Natural killer cell (primary cell): ENCODE measurements at regions not wholly inside any gene's neighbourhood (a gene's known extent, or its start where the extent isn't known, plus 50 kb on each side); places are given as distances from the start of the nearest gene placed in this dataset.

ENCODE experiments used
- ATAC-seq, 3 donors: fragments of 150-1000 bp in 2 of 3; fragments of 200-7000 bp in 1 of 3; cut with Tn5 transposase; 1 replicate in 1 of 3; 2 replicates in 2 of 3; pipeline ENCODE4 v1.10.0; 2021; ENCODE audit warnings: mild to moderate bottlenecking in 2 of 3, moderate library complexity in 2 of 3
- DNase-seq, 2 donors: peaks; one replicate each; pipeline versions ENCODE4 v3.0.0 to v3.0.0-alpha.2; 2013 to 2021; ENCODE audit warnings: mixed read lengths in 1 of 2
- H3K27ac ChIP-seq: one replicate; pipeline ENCODE4 v1.5.1; 2013; ENCODE audit warnings: mild to moderate bottlenecking, low read length
- H3K27me3 ChIP-seq: one replicate; pipeline ENCODE4 v1.6.1; 2013; ENCODE audit warnings: low read length; ENCODE audit not compliant: control insufficient read depth, insufficient read depth
- H3K36me3 ChIP-seq: one replicate; pipeline ENCODE4 v1.6.1; 2013; ENCODE audit warnings: low read length; ENCODE audit not compliant: control insufficient read depth, insufficient read depth
- H3K4me1 ChIP-seq: one replicate; pipeline ENCODE4 v1.6.1; 2013; ENCODE audit warnings: low read length; ENCODE audit not compliant: control insufficient read depth, insufficient read depth
- H3K4me3 ChIP-seq: one replicate; pipeline ENCODE4 v1.5.1; 2013; ENCODE audit warnings: low read length
- H3K9me3 ChIP-seq: one replicate; pipeline ENCODE4 v1.6.1; 2013; ENCODE audit warnings: low read length; ENCODE audit not compliant: control insufficient read depth, insufficient read depth
- H3K27ac Mint-ChIP-seq, 2 donors: one replicate each; pipeline ENCODE4 v1.8.0; 2022; ENCODE audit warnings: mild to moderate bottlenecking in 2 of 2, mixed read lengths in 2 of 2, moderate library complexity in 1 of 2
- H3K27me3 Mint-ChIP-seq, 2 donors: one replicate each; pipeline ENCODE4 v1.8.0; 2022; ENCODE audit warnings: low read depth in 2 of 2, mixed read lengths in 2 of 2
- H3K36me3 Mint-ChIP-seq: one replicate; pipeline ENCODE4 v1.8.0; 2022; ENCODE audit warnings: mixed read lengths
- H3K4me1 Mint-ChIP-seq, 2 donors: one replicate each; pipeline ENCODE4 v1.8.0; 2022; ENCODE audit warnings: mixed read lengths in 2 of 2
- H3K4me3 Mint-ChIP-seq: one replicate; pipeline ENCODE4 v1.8.0; 2022; ENCODE audit warnings: mild to moderate bottlenecking, moderate library complexity, mixed read lengths
- H3K9me3 Mint-ChIP-seq, 2 donors: one replicate each; pipeline ENCODE4 v1.8.0; 2022; ENCODE audit warnings: mixed read lengths in 2 of 2
- WGBS: methylation state at CpG from one replicate; pipeline ENCODE4 v1.1.7; 2013; ENCODE audit warnings: missing lambda C conversion rate; ENCODE audit not compliant: insufficient coverage; 5-methylcytosine and 5-hydroxymethylcytosine counted together
- intact Hi-C: fragments of 100-400 bp; cut with micrococcal nuclease; formaldehyde crosslinking; loops from one replicate; pipeline ENCODE4 v1.14.2; 2022
- TF ChIP-seq, protein P1 (sequence below): fragments of 200-600 bp; IDR thresholded peaks from one replicate; pipeline ENCODE4 v1.8.0; 2022; ENCODE audit warnings: antibody characterized with exemption

DNA sequence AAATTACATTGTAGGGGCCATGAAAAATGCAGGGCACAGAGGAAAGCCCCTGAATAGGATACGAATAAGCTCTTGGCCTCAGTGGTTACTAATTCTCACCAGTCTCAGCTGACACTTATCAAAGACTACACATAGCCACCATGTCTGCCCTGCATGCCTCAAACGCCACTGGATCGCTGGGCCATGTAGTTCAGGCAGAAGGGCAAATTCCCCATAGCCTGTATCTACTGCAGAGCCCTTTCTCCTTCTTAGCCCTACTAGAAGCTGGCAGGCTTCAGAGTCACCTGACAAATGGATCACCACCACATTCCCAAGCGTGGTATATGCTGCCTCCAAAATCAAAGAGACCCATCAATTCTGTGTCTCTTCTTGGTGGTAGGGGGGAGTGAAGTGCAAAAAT lies 177.4 kb downstream of the MINAR1 start:
- intact Hi-C loops = no loop called here
- no peaks in the 10 kb centered on the region for H3K36me3 Mint-ChIP-seq
- WGBS = 89% methylated on average over 4 of the region's 4 CpGs

DNA sequence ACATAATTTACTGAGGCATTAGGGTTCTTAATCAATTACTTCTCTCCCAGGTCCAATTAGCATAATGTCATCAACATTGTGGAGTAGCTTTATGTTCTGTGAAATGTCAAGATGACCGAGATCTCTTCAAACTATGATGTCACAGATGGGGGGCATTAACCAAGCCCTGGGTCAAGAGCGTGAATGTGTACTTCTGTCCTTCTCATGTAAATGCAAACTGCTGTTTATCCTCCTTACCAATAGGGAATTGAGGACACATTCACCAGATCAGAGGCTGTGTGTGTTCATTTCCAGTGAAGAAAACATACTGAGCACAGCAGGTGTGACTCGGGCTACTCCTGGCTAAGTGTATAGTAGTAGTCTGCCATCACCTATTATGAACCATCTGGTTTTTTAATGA lies 177.9 kb downstream of the MINAR1 start:
- no peaks in the 10 kb centered on the region for H3K9me3 ChIP-seq
- H3K27ac Mint-ChIP-seq = no peak overlapping the region
- H3K27me3 Mint-ChIP-seq = peaks cover 8 to 10% of the 10 kb centered on the region in 2 donors
- TF ChIP-seq, protein P1, sequence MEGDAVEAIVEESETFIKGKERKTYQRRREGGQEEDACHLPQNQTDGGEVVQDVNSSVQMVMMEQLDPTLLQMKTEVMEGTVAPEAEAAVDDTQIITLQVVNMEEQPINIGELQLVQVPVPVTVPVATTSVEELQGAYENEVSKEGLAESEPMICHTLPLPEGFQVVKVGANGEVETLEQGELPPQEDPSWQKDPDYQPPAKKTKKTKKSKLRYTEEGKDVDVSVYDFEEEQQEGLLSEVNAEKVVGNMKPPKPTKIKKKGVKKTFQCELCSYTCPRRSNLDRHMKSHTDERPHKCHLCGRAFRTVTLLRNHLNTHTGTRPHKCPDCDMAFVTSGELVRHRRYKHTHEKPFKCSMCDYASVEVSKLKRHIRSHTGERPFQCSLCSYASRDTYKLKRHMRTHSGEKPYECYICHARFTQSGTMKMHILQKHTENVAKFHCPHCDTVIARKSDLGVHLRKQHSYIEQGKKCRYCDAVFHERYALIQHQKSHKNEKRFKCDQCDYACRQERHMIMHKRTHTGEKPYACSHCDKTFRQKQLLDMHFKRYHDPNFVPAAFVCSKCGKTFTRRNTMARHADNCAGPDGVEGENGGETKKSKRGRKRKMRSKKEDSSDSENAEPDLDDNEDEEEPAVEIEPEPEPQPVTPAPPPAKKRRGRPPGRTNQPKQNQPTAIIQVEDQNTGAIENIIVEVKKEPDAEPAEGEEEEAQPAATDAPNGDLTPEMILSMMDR = no peak
- H3K9me3 Mint-ChIP-seq = no peaks in the 10 kb centered on the region
- no peaks in the 10 kb centered on the region for H3K36me3 Mint-ChIP-seq
- intact Hi-C loops = no loop called here
- no peak for DNase-seq
- no peak overlapping the region for H3K4me3 ChIP-seq
- 85% methylated on average over 2 of the region's 3 CpGs for WGBS
- H3K27me3 ChIP-seq = no peaks in the 10 kb centered on the region
- no peak overlapping the region for H3K27ac ChIP-seq
- H3K4me1 ChIP-seq = no peaks in the 10 kb centered on the region
- no peak overlapping the region for H3K4me3 Mint-ChIP-seq
- ATAC-seq = no peak
- no peaks in the 10 kb centered on the region for H3K36me3 ChIP-seq
- no peaks in the 10 kb centered on the region for H3K4me1 Mint-ChIP-seq

More for the DNA sequence above, 177.4 kb downstream of the MINAR1 start:
- Histone ChIP-seq H3K27me3 (no peaks in the 10 kb centered on the region), H3K4me3 (no peak overlapping the region), H3K36me3 (no peaks in the 10 kb centered on the region), H3K4me1 (no peaks in the 10 kb centered on the region), H3K9me3 (no peaks in the 10 kb centered on the region), H3K27ac (no peak overlapping the region)
- Mint-ChIP-seq H3K9me3 (no peaks in the 10 kb centered on the region), H3K27ac (no peak overlapping the region), H3K4me1 (no peaks in the 10 kb centered on the region), H3K27me3 (peaks cover 8 to 14% of the 10 kb centered on the region in 2 donors), H3K4me3 (no peak overlapping the region)
- ATAC-seq (no peak), DNase-seq (no peak)
- TF ChIP-seq, protein P1 = no peak

DNA sequence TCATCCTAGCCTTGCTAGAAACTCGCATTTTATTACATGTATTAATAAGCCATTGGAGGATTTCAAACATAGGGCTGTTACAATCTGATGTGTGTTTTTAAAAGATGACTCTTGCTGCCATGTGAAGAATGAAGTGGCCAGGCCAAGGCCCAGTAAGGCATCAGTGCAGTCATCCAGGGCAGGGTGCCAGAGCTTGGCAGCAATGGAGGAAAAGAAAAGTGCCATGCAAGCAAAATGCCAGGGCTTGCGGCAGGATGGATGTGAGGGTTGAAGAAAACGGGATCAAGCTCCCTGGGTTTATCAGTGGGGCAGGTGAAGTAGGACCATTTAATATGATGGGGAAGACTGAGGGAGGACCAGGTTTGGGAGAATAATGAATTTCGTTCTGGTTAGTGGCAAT lies 183.6 kb downstream of the MINAR1 start:
- Histone ChIP-seq H3K4me1 (no peaks in the 10 kb centered on the region), H3K27me3 (no peaks in the 10 kb centered on the region), H3K27ac (no peak overlapping the region), H3K4me3 (no peak overlapping the region), H3K36me3 (no peaks in the 10 kb centered on the region), H3K9me3 (no peaks in the 10 kb centered on the region)
- Mint-ChIP-seq H3K36me3 (no peaks in the 10 kb centered on the region), H3K27me3 (peaks cover 3 to 7% of the 10 kb centered on the region in 2 donors), H3K4me1 (no peaks in the 10 kb centered on the region), H3K9me3 (no peaks in the 10 kb centered on the region), H3K4me3 (no peak overlapping the region), H3K27ac (no peak overlapping the region)
- intact Hi-C loops = no loop called here
- WGBS = 84% methylated on average over 4 of the region's 4 CpGs
- ATAC-seq (no peak), DNase-seq (no peak)
- TF ChIP-seq, protein P1 = no peak

DNA sequence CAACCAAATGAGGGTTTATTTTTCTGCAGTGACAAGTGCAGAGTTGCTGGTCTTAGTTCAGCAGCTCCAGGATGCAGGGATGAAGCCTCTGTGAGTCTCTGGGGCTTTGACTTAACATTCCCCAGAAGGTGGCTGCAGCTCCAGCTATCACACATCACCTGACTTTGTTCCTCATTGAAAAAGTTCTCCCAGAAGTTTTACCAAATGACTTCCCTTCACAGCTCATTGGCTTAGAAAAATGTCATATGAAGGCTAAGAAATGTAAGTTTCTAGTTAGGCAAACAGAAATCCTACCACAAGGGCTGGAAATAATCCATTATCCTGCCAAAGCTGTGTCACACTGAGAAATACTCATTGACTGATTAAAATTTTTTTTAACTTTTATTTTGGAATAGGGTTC lies 184.9 kb downstream of the MINAR1 start:
- H3K27ac Mint-ChIP-seq = no peak overlapping the region
- H3K36me3 Mint-ChIP-seq = no peaks in the 10 kb centered on the region
- H3K27me3 Mint-ChIP-seq = peaks cover 4 to 7% of the 10 kb centered on the region in 2 donors
- no peaks in the 10 kb centered on the region for H3K9me3 ChIP-seq
- H3K9me3 Mint-ChIP-seq = no peaks in the 10 kb centered on the region
- ATAC-seq (no peak), DNase-seq (no peak)
- H3K4me3 Mint-ChIP-seq = no peak overlapping the region
- no peak overlapping the region for H3K4me3 ChIP-seq
- intact Hi-C loops = no loop called here
- H3K4me1 Mint-ChIP-seq = no peaks in the 10 kb centered on the region
- no peaks in the 10 kb centered on the region for H3K27me3 ChIP-seq
- no peaks in the 10 kb centered on the region for H3K4me1 ChIP-seq
- no peaks in the 10 kb centered on the region for H3K36me3 ChIP-seq
- no peak overlapping the region for H3K27ac ChIP-seq
- TF ChIP-seq, protein P1 = no peak
